ENCODE measurements at regions not wholly inside any gene's neighbourhood (a gene's known extent, or its start where the extent isn't known, plus 50 kb on each side); places are given as distances from the start of the nearest gene placed in this dataset.

- POLR2A ChIA-PET: no interaction called here
- no peak for TF ChIP-seq CTCF (IDR thresholded peaks at IDR 0.05; ENCODE audit: low read depth, low read length)
- CTCF ChIA-PET: no interaction called here
Observed at GRCh38 chr1:239301251-239301650, 85.1 kb upstream of the CHRM3 start.

GRCh38 chr1:239297910-239298309 lies 88.5 kb upstream of the CHRM3 start:
- ChIA-PET CTCF (no interaction called here), POLR2A (no interaction called here)
- H3K9me3 ChIP-seq (ENCODE audit: control insufficient read depth, insufficient read depth, low read length): peaks cover 19% of the 10 kb centered on the region; the same call in 1 of the 2 replicates
- H3K27ac ChIP-seq (ENCODE audit: low read depth, low read length): no peak overlapping the region
- no peaks in the 10 kb centered on the region for H3K27me3 ChIP-seq (ENCODE audit: control insufficient read depth, insufficient read depth, low read length)
- no peak for DNase-seq (ENCODE audit: low read depth, low spot score)
- TF ChIP-seq CTCF (IDR thresholded peaks at IDR 0.05; ENCODE audit: low read depth, low read length): no peak
- no peak overlapping the region for H3K4me3 ChIP-seq (ENCODE audit: low read depth, low read length)

More at GRCh38 chr1:239301251-239301650, 85.1 kb upstream of the CHRM3 start:
- H3K27ac ChIP-seq (ENCODE audit: low read depth, low read length): no peak overlapping the region
- no peak for DNase-seq (ENCODE audit: low read depth, low spot score)
- H3K9me3 ChIP-seq (ENCODE audit: control insufficient read depth, insufficient read depth, low read length): peaks cover 15% of the 10 kb centered on the region; the same call in 1 of the 2 replicates
- no peak overlapping the region for H3K4me3 ChIP-seq (ENCODE audit: low read depth, low read length)
- no peaks in the 10 kb centered on the region for H3K27me3 ChIP-seq (ENCODE audit: control insufficient read depth, insufficient read depth, low read length)

- no peak overlapping the region for H3K4me3 ChIP-seq (ENCODE audit: low read depth, low read length)
- H3K9me3 ChIP-seq (ENCODE audit: control insufficient read depth, insufficient read depth, low read length): peaks cover 13% of the 10 kb centered on the region; the same call in 1 of the 2 replicates
- DNase-seq (ENCODE audit: low read depth, low spot score): no peak
- no peak for TF ChIP-seq CTCF (IDR thresholded peaks at IDR 0.05; ENCODE audit: low read depth, low read length)
- CTCF ChIA-PET: no interaction called here
- H3K27ac ChIP-seq (ENCODE audit: low read depth, low read length): no peak overlapping the region
- H3K27me3 ChIP-seq (ENCODE audit: control insufficient read depth, insufficient read depth, low read length): no peaks in the 10 kb centered on the region
- POLR2A ChIA-PET: no interaction called here
Observed at GRCh38 chr1:239293350-239294110, 92.8 kb upstream of the CHRM3 start.

GRCh38 chr1:239288820-239289554 lies 97.4 kb upstream of the CHRM3 start:
- H3K27me3 ChIP-seq (ENCODE audit: control insufficient read depth, insufficient read depth, low read length): no peaks in the 10 kb centered on the region
- POLR2A ChIA-PET: no interaction called here
- no peak overlapping the region for H3K27ac ChIP-seq (ENCODE audit: low read depth, low read length)
- no peak for TF ChIP-seq CTCF (IDR thresholded peaks at IDR 0.05; ENCODE audit: low read depth, low read length)
- H3K9me3 ChIP-seq (ENCODE audit: control insufficient read depth, insufficient read depth, low read length): peaks cover 6% of the 10 kb centered on the region; the same call in 1 of the 2 replicates
- no peak overlapping the region for H3K4me3 ChIP-seq (ENCODE audit: low read depth, low read length)
- CTCF ChIA-PET: no interaction called here
- DNase-seq (ENCODE audit: low read depth, low spot score): no peak

GRCh38 chr1:239287296-239287695 lies 99.1 kb upstream of the CHRM3 start:
- POLR2A ChIA-PET: no interaction called here
- Histone ChIP-seq H3K4me3 (ENCODE audit: low read depth, low read length) (no peak overlapping the region), H3K9me3 (ENCODE audit: control insufficient read depth, insufficient read depth, low read length) (peaks cover 6% of the 10 kb centered on the region; the same call in 1 of the 2 replicates), H3K27me3 (ENCODE audit: control insufficient read depth, insufficient read depth, low read length) (no peaks in the 10 kb centered on the region), H3K27ac (ENCODE audit: low read depth, low read length) (no peak overlapping the region)
- CTCF ChIA-PET: no interaction called here
- DNase-seq (ENCODE audit: low read depth, low spot score): no peak
- no peak for TF ChIP-seq CTCF (IDR thresholded peaks at IDR 0.05; ENCODE audit: low read depth, low read length)
